Lower leg skin (tissue), 4 donors: ENCODE measurements at regions not wholly inside any gene's neighbourhood (a gene's known extent, or its start where the extent isn't known, plus 50 kb on each side); places are given as distances from the start of the nearest gene placed in this dataset.
"Not testable (repeated sequence)": the region's sequence is repeated elsewhere in the genome, so short reads cannot be mapped to it uniquely, and the experiment has no call there.

Experiments used
- DNase-seq, 2 donors: peaks; one replicate each; pipeline ENCODE4 v3.0.0-alpha.2; 2019; ENCODE audit warnings: low spot score in 2 of 2
- H3K4me3 ChIP-seq: fragments of 200-600 bp; sonication (generic); 2 replicates; pipeline ENCODE4 v1.5.1; 2017; ENCODE audit warnings: mild to moderate bottlenecking, low read depth; ENCODE audit not compliant: poor library complexity, severe bottlenecking
- CTCF ChIP-seq, 3 donors: fragments of 450-650 bp; IDR thresholded peaks; one replicate each; pipeline ENCODE4 v1.5.1; 2016; ENCODE audit warnings: antibody characterized with exemption in 3 of 3, mild to moderate bottlenecking in 3 of 3, moderate library complexity in 2 of 3
- POLR2A ChIP-seq, 2 donors: fragments of 450-650 bp; IDR thresholded peaks; one replicate each; pipeline ENCODE4 v1.6.1; 2016 to 2017; ENCODE audit warnings: antibody characterized with exemption in 2 of 2, mild to moderate bottlenecking in 1 of 2, moderate library complexity in 1 of 2
- WGBS, 2 donors: methylation state at CpG; one replicate each; pipeline ENCODE4 v1.1.5; 2018; 5-methylcytosine and 5-hydroxymethylcytosine counted together
- intact Hi-C: fragments of 100-400 bp; cut with DNase I; formaldehyde crosslinking; loops from one replicate; pipeline ENCODE4 v1.15.0; 2023; ENCODE audit warnings: low total_unique reads

GRCh38 chr2:239818531-239819011 lies 206.6 kb downstream of the NDUFA10 start:
- H3K4me3 ChIP-seq = no peak overlapping the region
- intact Hi-C loops = no loop called here
- peak in 1 of 2 donors; percentile 63 for DNase-seq
- TF ChIP-seq POLR2A (IDR thresholded peaks at IDR 0.05) (no peak), CTCF (IDR thresholded peaks at IDR 0.05) (no peak)
- WGBS, 2 donors = 81 to 87% methylated on average over 9 of the region's 9 CpGs

GRCh38 chr2:239818086-239818485 lies 207.1 kb downstream of the NDUFA10 start:
- H3K4me3 ChIP-seq = no peak overlapping the region
- WGBS, 2 donors = 86 to 94% methylated on average over 5 of the region's 5 CpGs
- DNase-seq = peak in 1 of 2 donors; percentile 57
- intact Hi-C loops = no loop called here
- TF ChIP-seq CTCF (IDR thresholded peaks at IDR 0.05) (no peak), POLR2A (IDR thresholded peaks at IDR 0.05) (no peak)

- DNase-seq = peak in 1 of 2 donors; percentile 62
- 88 to 89% methylated on average over 6 to 7 of the region's 8 CpGs for WGBS, 2 donors
- H3K4me3 ChIP-seq, intact Hi-C loops: not testable (repeated sequence)
These were observed 207.6 kb downstream of the NDUFA10 start for GRCh38 chr2:239817468-239818031.

GRCh38 chr2:239816576-239817467 lies 208.3 kb downstream of the NDUFA10 start:
- no peak overlapping the region for H3K4me3 ChIP-seq
- DNase-seq = peak in 1 of 2 donors; percentile 66

GRCh38 chr2:239815671-239816070 lies 209.5 kb downstream of the NDUFA10 start:
- WGBS, 2 donors = 65 to 80% methylated on average over 12 of the region's 12 CpGs
- no peak for DNase-seq
- TF ChIP-seq CTCF (IDR thresholded peaks at IDR 0.05) = no peak
- no peak for TF ChIP-seq POLR2A (IDR thresholded peaks at IDR 0.05)
- intact Hi-C loops = no loop called here
- no peak overlapping the region for H3K4me3 ChIP-seq

More at GRCh38 chr2:239816576-239817467, 208.3 kb downstream of the NDUFA10 start:
- intact Hi-C loops = no loop called here
- TF ChIP-seq CTCF (IDR thresholded peaks at IDR 0.05) (no peak), POLR2A (IDR thresholded peaks at IDR 0.05) (no peak)
- 80 to 83% methylated on average over 17 of the region's 17 CpGs for WGBS, 2 donors

GRCh38 chr2:239814861-239815601 lies 210.1 kb downstream of the NDUFA10 start:
- no peak overlapping the region for H3K4me3 ChIP-seq
- whole genome bisulfite sequencing, 2 donors = 41 to 44% methylated on average over 19 of the region's 19 CpGs
- TF ChIP-seq POLR2A (IDR thresholded peaks at IDR 0.05) = no peak
- TF ChIP-seq CTCF (IDR thresholded peaks at IDR 0.05) = no peak
- intact Hi-C loops = no loop called here
- DNase-seq = peak in 1 of 2 donors; percentile 84
